GM23338 (cell line): ENCODE measurements at regions not wholly inside any gene's neighbourhood (a gene's known extent, or its start where the extent isn't known, plus 50 kb on each side); places are given as distances from the start of the nearest gene placed in this dataset.

Source experiments
- ATAC-seq: fragments of 200-7000 bp; cut with Tn5 transposase; 3 replicates; pipeline ENCODE4 v1.9.1; 2020
- DNase-seq: peaks from one replicate; pipeline ENCODE4 v3.0.0-alpha.2; 2015; ENCODE audit warnings: low spot score
- H2AFZ ChIP-seq: fragments of 200-600 bp; sonication (generic); 2 replicates; pipeline ENCODE4 v1.8.0; 2016; ENCODE audit warnings: antibody characterized with exemption, mild to moderate bottlenecking, moderate library complexity
- H3F3A ChIP-seq: fragments of 200-600 bp; sonication (generic); replicated peaks from 2 replicates; pipeline ENCODE4 v1.8.0; 2017; ENCODE audit warnings: antibody characterized with exemption, mixed run types, low read depth
- H3K27ac ChIP-seq: fragments of 200-600 bp; sonication (generic); 2 replicates; pipeline ENCODE4 v1.6.1; 2016; ENCODE audit warnings: low read depth
- H3K27me3 ChIP-seq: fragments of 200-600 bp; sonication (generic); 2 replicates; pipeline ENCODE4 v1.8.0; 2016; ENCODE audit warnings: mild to moderate bottlenecking, mixed run types, moderate library complexity; ENCODE audit not compliant: insufficient read depth
- H3K36me3 ChIP-seq: fragments of 200-600 bp; sonication (generic); 2 replicates; pipeline ENCODE4 v1.8.0; 2016; ENCODE audit warnings: mild to moderate bottlenecking; ENCODE audit not compliant: insufficient read depth
- H3K4me1 ChIP-seq: fragments of 200-600 bp; sonication (generic); 2 replicates; pipeline ENCODE4 v1.8.0; 2016; ENCODE audit warnings: mild to moderate bottlenecking, moderate library complexity; ENCODE audit not compliant: insufficient read depth
- H3K4me2 ChIP-seq: fragments of 200-600 bp; sonication (generic); 2 replicates; pipeline ENCODE4 v1.7.1; 2017; ENCODE audit warnings: mixed run types
- H3K4me3 ChIP-seq: fragments of 200-600 bp; sonication (generic); 2 replicates; pipeline ENCODE4 v1.6.1; 2016; ENCODE audit warnings: mixed run types
- H3K79me2 ChIP-seq: fragments of 200-600 bp; sonication (generic); replicated peaks from 2 replicates; pipeline ENCODE4 v1.8.0; 2017; ENCODE audit warnings: mild to moderate bottlenecking; ENCODE audit not compliant: insufficient read depth
- H3K9me2 ChIP-seq: fragments of 200-600 bp; sonication (generic); 2 replicates; pipeline ENCODE4 v1.8.0; 2017; ENCODE audit not compliant: insufficient read depth
- H4K20me1 ChIP-seq: fragments of 200-600 bp; sonication (generic); replicated peaks from 2 replicates; pipeline ENCODE4 v1.8.0; 2017; ENCODE audit warnings: mild to moderate bottlenecking; ENCODE audit not compliant: insufficient read depth
- H3K27ac Mint-ChIP-seq: 2 replicates; pipeline ENCODE4 v1.8.0; 2020; ENCODE audit warnings: inconsistent platforms, mild to moderate bottlenecking, moderate library complexity, mixed read lengths
- H3K27me3 Mint-ChIP-seq: 3 replicates; pipeline ENCODE4 v1.8.0; 2022; ENCODE audit warnings: low read depth, mild to moderate bottlenecking, moderate library complexity, mixed read lengths, inconsistent platforms; ENCODE audit not compliant: insufficient read depth, poor library complexity
- H3K36me3 Mint-ChIP-seq: 3 replicates; pipeline ENCODE4 v1.8.0; 2021; ENCODE audit warnings: low read depth, mild to moderate bottlenecking, inconsistent platforms, moderate library complexity, mixed read lengths
- H3K4me1 Mint-ChIP-seq: 3 replicates; pipeline ENCODE4 v1.8.0; 2020; ENCODE audit warnings: mild to moderate bottlenecking, inconsistent platforms, mixed read lengths
- H3K4me3 Mint-ChIP-seq: 3 replicates; pipeline ENCODE4 v1.8.0; 2021; ENCODE audit warnings: moderate library complexity, mild to moderate bottlenecking, inconsistent platforms, mixed read lengths
- H3K9me3 Mint-ChIP-seq: 3 replicates; pipeline ENCODE4 v1.8.0; 2020; ENCODE audit warnings: moderate library complexity, mild to moderate bottlenecking, inconsistent platforms, mixed read lengths
- NANOG ChIP-seq: IDR thresholded peaks from 2 replicates; pipeline ENCODE4 v1.6.1; 2016; ENCODE audit warnings: antibody characterized with exemption, borderline replicate concordance
- STAT1 ChIP-seq: IDR thresholded peaks from one replicate; pipeline ENCODE4 v1.6.1; 2016; ENCODE audit warnings: antibody characterized with exemption; ENCODE audit not compliant: unreplicated experiment
- ZNF331 ChIP-seq: fragments of 250-450 bp; sonication (Bioruptor Pico); IDR thresholded peaks from 2 replicates; pipeline ENCODE4 v1.5.0; 2020; ENCODE audit warnings: low read depth, mild to moderate bottlenecking, moderate library complexity
- TF ChIP-seq, protein P1 (sequence below): fragments of 250-450 bp; sonication (Bioruptor Pico); IDR thresholded peaks from 2 replicates; pipeline ENCODE4 v1.5.0; 2020; ENCODE audit warnings: mild to moderate bottlenecking, moderate library complexity

DNA sequence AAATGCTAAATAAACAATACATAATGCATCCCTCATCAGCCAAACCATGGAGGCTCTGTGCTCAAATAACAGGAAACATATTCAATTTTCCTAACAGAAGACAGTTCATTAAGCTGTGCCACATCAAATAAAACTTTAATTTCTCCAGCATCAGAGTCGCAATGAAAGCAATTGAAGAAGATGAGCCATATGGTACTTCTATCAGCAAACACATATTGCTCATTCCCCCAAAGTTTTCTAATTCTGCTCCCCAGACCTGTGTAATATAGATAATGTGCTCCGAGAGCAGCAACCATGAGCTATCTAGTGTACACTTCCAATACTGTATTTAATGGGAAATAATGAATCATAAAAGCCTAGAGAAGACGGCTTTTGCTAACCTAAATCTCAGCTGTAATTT is 263.2 kb downstream of the MEIS1 start:
- H3K4me1 ChIP-seq = peaks cover 60% of the 10 kb centered on the region
- no peaks in the 10 kb centered on the region for H3K79me2 ChIP-seq
- H3K4me3 Mint-ChIP-seq = no peak overlapping the region
- no peak overlapping the region for H3K4me3 ChIP-seq
- H3F3A ChIP-seq = no peaks in the 10 kb centered on the region
- no peak overlapping the region for H3K27ac ChIP-seq
- H3K4me1 Mint-ChIP-seq = peaks cover 69% of the 10 kb centered on the region
- H3K27ac Mint-ChIP-seq = no peak overlapping the region
- no peaks in the 10 kb centered on the region for H3K27me3 ChIP-seq
- ATAC-seq (no peak), DNase-seq (no peak)
- H2AFZ ChIP-seq = no peak overlapping the region
- H3K36me3 Mint-ChIP-seq = no peaks in the 10 kb centered on the region
- H3K27me3 Mint-ChIP-seq = peaks cover 6% of the 10 kb centered on the region
- no peaks in the 10 kb centered on the region for H3K9me2 ChIP-seq
- no peaks in the 10 kb centered on the region for H3K36me3 ChIP-seq
- H4K20me1 ChIP-seq = no peaks in the 10 kb centered on the region
- no peak overlapping the region for H3K4me2 ChIP-seq
- TF ChIP-seq ZNF331 (CRISPR knock-in tag) = no peak
- H3K9me3 Mint-ChIP-seq = no peaks in the 10 kb centered on the region

DNA sequence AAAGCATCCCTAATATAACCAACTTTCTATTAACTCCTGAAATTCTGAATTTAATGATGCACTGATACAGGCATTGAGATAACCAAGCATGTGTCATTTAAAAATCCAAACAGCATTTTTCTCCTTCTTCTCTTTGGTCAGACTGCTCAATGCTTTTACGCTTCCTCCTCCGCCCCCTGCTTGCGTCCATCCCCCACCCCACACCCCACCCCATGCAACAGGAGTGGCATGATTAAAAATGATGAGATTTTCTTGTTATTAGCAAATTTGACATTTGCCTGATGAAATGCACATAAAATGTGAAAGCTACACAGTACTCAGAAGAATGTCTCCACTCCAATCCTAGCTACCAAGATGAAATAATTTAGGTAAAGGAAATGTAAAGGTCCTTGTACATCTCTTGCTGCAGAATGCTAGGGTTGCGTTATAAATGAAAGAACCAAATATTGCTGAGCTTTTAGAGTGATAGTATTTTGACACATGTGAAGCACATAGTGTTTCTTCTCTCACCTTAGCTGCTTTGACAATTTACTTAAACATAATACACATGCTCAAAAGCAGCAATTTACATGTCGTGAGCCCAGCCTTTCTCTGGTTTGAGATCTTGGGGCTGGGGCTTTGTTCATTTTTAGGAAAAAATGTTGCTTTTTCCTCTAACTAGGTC is 263.8 kb downstream of the MEIS1 start:
- Mint-ChIP-seq H3K4me3 (no peak overlapping the region), H3K27me3 (peaks cover 6% of the 10 kb centered on the region), H3K27ac (no peak overlapping the region), H3K36me3 (no peaks in the 10 kb centered on the region), H3K4me1 (peaks cover 64% of the 10 kb centered on the region), H3K9me3 (no peaks in the 10 kb centered on the region)
- Histone ChIP-seq H3K4me1 (peaks cover 53% of the 10 kb centered on the region), H3K27ac (no peak overlapping the region), H3K36me3 (no peaks in the 10 kb centered on the region), H3K4me2 (0 out of 2 replicates have a peak overlapping the region, but pooled peaks have one; percentile 40), H3F3A (no peaks in the 10 kb centered on the region), H3K79me2 (no peaks in the 10 kb centered on the region), H2AFZ (no peak overlapping the region), H3K4me3 (no peak overlapping the region), H3K9me2 (no peaks in the 10 kb centered on the region), H3K27me3 (no peaks in the 10 kb centered on the region), H4K20me1 (no peaks in the 10 kb centered on the region)
- ATAC-seq (no peak), DNase-seq (no peak)
- TF ChIP-seq STAT1 (no peak), NANOG (no peak)
- TF ChIP-seq, protein P1, sequence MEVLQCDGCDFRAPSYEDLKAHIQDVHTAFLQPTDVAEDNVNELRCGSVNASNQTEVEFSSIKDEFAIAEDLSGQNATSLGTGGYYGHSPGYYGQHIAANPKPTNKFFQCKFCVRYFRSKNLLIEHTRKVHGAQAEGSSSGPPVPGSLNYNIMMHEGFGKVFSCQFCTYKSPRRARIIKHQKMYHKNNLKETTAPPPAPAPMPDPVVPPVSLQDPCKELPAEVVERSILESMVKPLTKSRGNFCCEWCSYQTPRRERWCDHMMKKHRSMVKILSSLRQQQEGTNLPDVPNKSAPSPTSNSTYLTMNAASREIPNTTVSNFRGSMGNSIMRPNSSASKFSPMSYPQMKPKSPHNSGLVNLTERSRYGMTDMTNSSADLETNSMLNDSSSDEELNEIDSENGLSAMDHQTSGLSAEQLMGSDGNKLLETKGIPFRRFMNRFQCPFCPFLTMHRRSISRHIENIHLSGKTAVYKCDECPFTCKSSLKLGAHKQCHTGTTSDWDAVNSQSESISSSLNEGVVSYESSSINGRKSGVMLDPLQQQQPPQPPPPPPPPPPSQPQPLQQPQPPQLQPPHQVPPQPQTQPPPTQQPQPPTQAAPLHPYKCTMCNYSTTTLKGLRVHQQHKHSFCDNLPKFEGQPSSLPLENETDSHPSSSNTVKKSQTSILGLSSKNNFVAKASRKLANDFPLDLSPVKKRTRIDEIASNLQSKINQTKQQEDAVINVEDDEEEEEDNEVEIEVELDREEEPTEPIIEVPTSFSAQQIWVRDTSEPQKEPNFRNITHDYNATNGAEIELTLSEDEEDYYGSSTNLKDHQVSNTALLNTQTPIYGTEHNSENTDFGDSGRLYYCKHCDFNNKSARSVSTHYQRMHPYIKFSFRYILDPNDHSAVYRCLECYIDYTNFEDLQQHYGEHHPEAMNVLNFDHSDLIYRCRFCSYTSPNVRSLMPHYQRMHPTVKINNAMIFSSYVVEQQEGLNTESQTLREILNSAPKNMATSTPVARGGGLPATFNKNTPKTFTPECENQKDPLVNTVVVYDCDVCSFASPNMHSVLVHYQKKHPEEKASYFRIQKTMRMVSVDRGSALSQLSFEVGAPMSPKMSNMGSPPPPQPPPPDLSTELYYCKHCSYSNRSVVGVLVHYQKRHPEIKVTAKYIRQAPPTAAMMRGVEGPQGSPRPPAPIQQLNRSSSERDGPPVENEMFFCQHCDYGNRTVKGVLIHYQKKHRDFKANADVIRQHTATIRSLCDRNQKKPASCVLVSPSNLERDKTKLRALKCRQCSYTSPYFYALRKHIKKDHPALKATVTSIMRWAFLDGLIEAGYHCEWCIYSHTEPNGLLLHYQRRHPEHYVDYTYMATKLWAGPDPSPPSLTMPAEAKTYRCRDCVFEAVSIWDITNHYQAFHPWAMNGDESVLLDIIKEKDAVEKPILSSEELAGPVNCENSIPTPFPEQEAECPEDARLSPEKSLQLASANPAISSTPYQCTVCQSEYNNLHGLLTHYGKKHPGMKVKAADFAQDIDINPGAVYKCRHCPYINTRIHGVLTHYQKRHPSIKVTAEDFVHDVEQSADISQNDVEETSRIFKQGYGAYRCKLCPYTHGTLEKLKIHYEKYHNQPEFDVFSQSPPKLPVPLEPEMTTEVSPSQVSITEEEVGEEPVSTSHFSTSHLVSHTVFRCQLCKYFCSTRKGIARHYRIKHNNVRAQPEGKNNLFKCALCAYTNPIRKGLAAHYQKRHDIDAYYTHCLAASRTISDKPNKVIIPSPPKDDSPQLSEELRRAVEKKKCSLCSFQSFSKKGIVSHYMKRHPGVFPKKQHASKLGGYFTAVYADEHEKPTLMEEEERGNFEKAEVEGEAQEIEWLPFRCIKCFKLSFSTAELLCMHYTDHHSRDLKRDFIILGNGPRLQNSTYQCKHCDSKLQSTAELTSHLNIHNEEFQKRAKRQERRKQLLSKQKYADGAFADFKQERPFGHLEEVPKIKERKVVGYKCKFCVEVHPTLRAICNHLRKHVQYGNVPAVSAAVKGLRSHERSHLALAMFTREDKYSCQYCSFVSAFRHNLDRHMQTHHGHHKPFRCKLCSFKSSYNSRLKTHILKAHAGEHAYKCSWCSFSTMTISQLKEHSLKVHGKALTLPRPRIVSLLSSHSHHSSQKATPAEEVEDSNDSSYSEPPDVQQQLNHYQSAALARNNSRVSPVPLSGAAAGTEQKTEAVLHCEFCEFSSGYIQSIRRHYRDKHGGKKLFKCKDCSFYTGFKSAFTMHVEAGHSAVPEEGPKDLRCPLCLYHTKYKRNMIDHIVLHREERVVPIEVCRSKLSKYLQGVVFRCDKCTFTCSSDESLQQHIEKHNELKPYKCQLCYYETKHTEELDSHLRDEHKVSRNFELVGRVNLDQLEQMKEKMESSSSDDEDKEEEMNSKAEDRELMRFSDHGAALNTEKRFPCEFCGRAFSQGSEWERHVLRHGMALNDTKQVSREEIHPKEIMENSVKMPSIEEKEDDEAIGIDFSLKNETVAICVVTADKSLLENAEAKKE (CRISPR knock-in tag) = no peak
